HepG2 (cell line): ENCODE measurements at regions not wholly inside any gene's neighbourhood (a gene's known extent, or its start where the extent isn't known, plus 50 kb on each side); places are given as distances from the start of the nearest gene placed in this dataset.

ENCODE experiments used
- ATAC-seq: fragments of 200-7000 bp; cut with Tn5 transposase; 3 replicates; pipeline ENCODE4 v1.9.1; 2020; ENCODE audit warnings: mild to moderate bottlenecking, moderate library complexity
- BruUV-seq: library from RNA; stranded (reverse); fragments of 400-500 nt; replicated peaks from 2 replicates; lab custom pipeline; 2021; lab: Mats Ljungman, UMichigan
- CTCF ChIA-PET: fragments of 300-600 bp; formaldehyde crosslinking; extraction: SDS; loops from one replicate; lab custom pipeline; 2021; ENCODE audit warnings: low total read pairs, inconsistent platforms, low intra/inter-chr PET ratio; lab: Yijun Ruan, JAX
- POLR2A ChIA-PET: fragments of 350-600 bp; sonication (Branson Sonifier 250); formaldehyde crosslinking; loops from one replicate; lab custom pipeline; 2020; ENCODE audit warnings: antibody characterized with exemption, inconsistent platforms; lab: Yijun Ruan, JAX
- DNase-seq: peaks from one replicate; pipeline ENCODE4 v3.0.0-alpha.2; 2015; ENCODE audit warnings: low spot score
- FAIRE-seq: peaks from 3 replicates; lab custom pipeline; 2011; peaks lifted over from hg19 to GRCh38; lab: Jason Lieb, UNC
- H2AFZ ChIP-seq: one replicate; pipeline ENCODE4 v1.6.1; 2011; ENCODE audit warnings: low read length, inconsistent platforms
- H3K27ac ChIP-seq: fragments of 300-600 bp; 3 replicates; pipeline ENCODE4 v1.8.0; 2011; ENCODE audit warnings: mixed run types, mild to moderate bottlenecking, mixed read lengths, low read length, inconsistent platforms; ENCODE audit not compliant: insufficient read depth; ENCODE audit errors: extremely low read length
- H3K27me3 ChIP-seq, 2 experiments: fragments of 200-600 bp in 1 of 2; 2 replicates in 1 of 2; 3 replicates in 1 of 2; pipeline versions ENCODE4 v1.6.0 to v1.8.0; 2011; ENCODE audit warnings: low read length in 2 of 2, mild to moderate bottlenecking in 2 of 2, moderate library complexity in 2 of 2, inconsistent platforms in 1 of 2; ENCODE audit not compliant: insufficient read depth in 2 of 2, control insufficient read depth in 1 of 2
- H3K36me3 ChIP-seq, 2 experiments: fragments of 200-600 bp in 1 of 2; replicated peaks in 1 of 2; 2 replicates in 1 of 2; 3 replicates in 1 of 2; pipeline versions ENCODE4 v1.5.1 to v1.8.0; 2011; ENCODE audit warnings: low read length in 2 of 2, inconsistent platforms in 1 of 2; ENCODE audit not compliant: insufficient read depth in 2 of 2, control insufficient read depth in 1 of 2
- H3K4me1 ChIP-seq: 2 replicates; pipeline ENCODE4 v1.5.1; 2012; ENCODE audit warnings: low read length, inconsistent platforms; ENCODE audit not compliant: insufficient read depth
- H3K4me2 ChIP-seq: 2 replicates; pipeline ENCODE4 v1.6.0; 2011; ENCODE audit warnings: low read depth, low read length, inconsistent platforms
- H3K4me3 ChIP-seq, 3 experiments: fragments of 200-600 bp in 1 of 3; sonication (generic), shearing (Covaris generic) in 1 of 3; replicated peaks in 1 of 3; 2 replicates each; pipeline ENCODE4 v1.5.1; 2011 to 2016; ENCODE audit warnings: low read length in 3 of 3, inconsistent platforms in 2 of 3, low read depth in 2 of 3, mild to moderate bottlenecking in 2 of 3, control low read depth in 1 of 3, mixed read lengths in 1 of 3; ENCODE audit not compliant: insufficient read depth in 1 of 3
- H3K79me2 ChIP-seq: one replicate; pipeline ENCODE4 v1.6.1; 2011; ENCODE audit warnings: low read length, inconsistent platforms; ENCODE audit not compliant: insufficient read depth
- H3K9ac ChIP-seq: 2 replicates; pipeline ENCODE4 v1.6.0; 2011; ENCODE audit warnings: mild to moderate bottlenecking, low read depth, low read length, inconsistent platforms; ENCODE audit not compliant: insufficient read depth
- H3K9me3 ChIP-seq: 2 replicates; pipeline ENCODE4 v1.5.1; 2012; ENCODE audit warnings: mild to moderate bottlenecking, low read length
- H4K20me1 ChIP-seq: 2 replicates; pipeline ENCODE4 v1.6.0; 2011; ENCODE audit warnings: inconsistent platforms, mild to moderate bottlenecking, low read length, moderate library complexity; ENCODE audit not compliant: insufficient read depth
- ATF4 ChIP-seq, 2 experiments: fragments of 450-650 bp in 1 of 2; sonication (generic) in 1 of 2; formaldehyde crosslinking; IDR thresholded peaks; 2 replicates each; pipeline versions ENCODE4 v1.5.0 to v1.8.0; 2020 to 2022; ENCODE audit warnings: mild to moderate bottlenecking in 1 of 2, missing genetic modification reagents in 1 of 2
- CAMTA2 ChIP-seq: sonication (generic); formaldehyde crosslinking; IDR thresholded peaks from 2 replicates; pipeline ENCODE4 v1.4.0; 2020; ENCODE audit warnings: mild to moderate bottlenecking, missing genetic modification reagents, borderline replicate concordance
- CCDC6 ChIP-seq: sonication (generic); formaldehyde crosslinking; IDR thresholded peaks from 2 replicates; pipeline ENCODE4 v1.8.1; 2022; ENCODE audit warnings: mild to moderate bottlenecking, missing genetic modification reagents, moderate library complexity
- CSRNP1 ChIP-seq: sonication (generic); formaldehyde crosslinking; IDR thresholded peaks from 2 replicates; pipeline ENCODE4 v1.8.1; 2023; ENCODE audit warnings: mild to moderate bottlenecking, missing genetic modification reagents
- EHMT2 ChIP-seq: fragments of 200-600 bp; sonication (generic); IDR thresholded peaks from 2 replicates; pipeline ENCODE4 v1.7.0; 2017; ENCODE audit warnings: antibody characterized with exemption, low read depth, low read length, borderline replicate concordance
- ZBTB25 ChIP-seq: IDR thresholded peaks from 2 replicates; pipeline ENCODE4 v1.6.1; 2018; ENCODE audit warnings: missing genetic modification reagents
- ZNF503 ChIP-seq: sonication (generic); formaldehyde crosslinking; IDR thresholded peaks from 2 replicates; pipeline ENCODE4 v1.4.0; 2020; ENCODE audit warnings: missing genetic modification reagents
- ZNF552 ChIP-seq: sonication (generic); formaldehyde crosslinking; IDR thresholded peaks from 2 replicates; pipeline ENCODE4 v1.9.0; 2022; ENCODE audit warnings: missing genetic modification reagents, mild to moderate bottlenecking, borderline replicate concordance
- WGBS: methylation state at CpG from one replicate; pipeline ENCODE4 v1.1.6; 2017; ENCODE audit warnings: low lambda C conversion rate; 5-methylcytosine and 5-hydroxymethylcytosine counted together
- in situ Hi-C: cut with HindIII; loops from 2 replicates; pipeline ENCODE4 v1.10.0; 2017; ENCODE audit warnings: low pct_unique_long_range_greater_than_20kb; ENCODE audit not compliant: extremely low pct_ligation_motif_present
- intact Hi-C: fragments of 100-400 bp; cut with micrococcal nuclease; formaldehyde crosslinking; loops from one replicate; pipeline ENCODE4 v1.10.0; 2022; ENCODE audit not compliant: unreplicated experiment

GRCh38 chr16:25550647-25551046 is 141.1 kb upstream of the HS3ST4 start:
- Histone ChIP-seq H3K79me2 (no peaks in the 10 kb centered on the region), H3K36me3 (no peaks in the 10 kb centered on the region)
- no peak for TF ChIP-seq CAMTA2 (CRISPR knock-in tag)
- no peak for TF ChIP-seq ZBTB25 (CRISPR knock-in tag)
- no peak for TF ChIP-seq ATF4 (CRISPR knock-in tag; IDR thresholded peaks at IDR 0.05)
- TF ChIP-seq EHMT2 = no peak
- no peak for TF ChIP-seq ZNF552 (CRISPR knock-in tag)
- TF ChIP-seq ZNF503 (CRISPR knock-in tag) = no peak
- TF ChIP-seq CCDC6 (CRISPR knock-in tag) = no peak
- no peak for TF ChIP-seq CSRNP1
- TF ChIP-seq, all 625 proteins: peak for 0
- Histone ChIP-seq H3K27me3 (no peaks in the 10 kb centered on the region), H3K27ac (no peak overlapping the region), H2AFZ (no peak overlapping the region), H3K9me3 (peaks cover 31% of the 10 kb centered on the region), H3K4me2 (no peak overlapping the region), H4K20me1 (no peaks in the 10 kb centered on the region), H3K4me1 (peaks cover under 1% of the 10 kb centered on the region; the same call in 1 of the 2 replicates), H3K9ac (no peak overlapping the region), H3K4me3 (no peak overlapping the region)
- WGBS = 5% methylated on average over 1 of the region's 1 CpG
- in situ Hi-C loops = no loop called here
- ATAC-seq = no peak
- no TSS peak for BruUV-seq
- ChIA-PET CTCF (no interaction called here), POLR2A (no interaction called here)
- no peak for FAIRE-seq
- no peak for DNase-seq
- intact Hi-C loops = no loop called here
